DND-41 (cell line): ENCODE measurements at regions not wholly inside any gene's neighbourhood (a gene's known extent, or its start where the extent isn't known, plus 50 kb on each side); places are given as distances from the start of the nearest gene placed in this dataset.

Experiments used
- ATAC-seq: fragments of 200-7000 bp; cut with Tn5 transposase; 3 replicates; pipeline ENCODE4 v1.9.1; 2021; ENCODE audit warnings: low read depth; ENCODE audit not compliant: insufficient read depth
- DNase-seq: peaks from one replicate; pipeline ENCODE4 v3.0.0-alpha.2; 2020
- H2AFZ ChIP-seq: 2 replicates; pipeline ENCODE4 v1.6.0; 2012; ENCODE audit warnings: low read depth, low read length
- H3K27ac ChIP-seq: 2 replicates; pipeline ENCODE4 v1.5.1; 2012; ENCODE audit warnings: low read length, inconsistent platforms
- H3K27me3 ChIP-seq: fragments of 200-600 bp; sonication (generic); 2 replicates; pipeline ENCODE4 v1.6.0; 2012; ENCODE audit warnings: low read length, mild to moderate bottlenecking, inconsistent platforms; ENCODE audit not compliant: insufficient read depth, poor library complexity
- H3K36me3 ChIP-seq: 2 replicates; pipeline ENCODE4 v1.5.1; 2012; ENCODE audit warnings: low read length, inconsistent platforms; ENCODE audit not compliant: insufficient read depth
- H3K4me1 ChIP-seq: 2 replicates; pipeline ENCODE4 v1.5.1; 2012; ENCODE audit warnings: mild to moderate bottlenecking, low read length; ENCODE audit not compliant: insufficient read depth
- H3K4me2 ChIP-seq: 2 replicates; pipeline ENCODE4 v1.6.0; 2012; ENCODE audit warnings: mild to moderate bottlenecking, moderate library complexity, low read length, inconsistent platforms; ENCODE audit not compliant: insufficient read depth
- H3K4me3 ChIP-seq, 2 experiments: fragments of 200-600 bp in 1 of 2; shearing (Covaris generic) in 1 of 2; 2 replicates each; pipeline ENCODE4 v1.5.1; 2012 to 2016; ENCODE audit warnings: inconsistent platforms in 2 of 2, low read length in 2 of 2, mild to moderate bottlenecking in 2 of 2, low read depth in 1 of 2, moderate library complexity in 1 of 2
- H3K79me2 ChIP-seq: 2 replicates; pipeline ENCODE4 v1.6.0; 2012; ENCODE audit warnings: low read length, inconsistent platforms; ENCODE audit not compliant: insufficient read depth
- H3K9ac ChIP-seq: 2 replicates; pipeline ENCODE4 v1.6.0; 2012; ENCODE audit warnings: low read depth, mild to moderate bottlenecking, inconsistent platforms, low read length, moderate library complexity
- H3K9me3 ChIP-seq: 2 replicates; pipeline ENCODE4 v1.5.1; 2012; ENCODE audit warnings: low read length, moderate library complexity, mild to moderate bottlenecking, inconsistent platforms; ENCODE audit not compliant: insufficient read depth, severe bottlenecking
- H4K20me1 ChIP-seq: 2 replicates; pipeline ENCODE4 v1.6.0; 2012; ENCODE audit warnings: low read length; ENCODE audit not compliant: insufficient read depth
- CTCF ChIP-seq: IDR thresholded peaks from 2 replicates; pipeline ENCODE4 v1.5.1; 2012; ENCODE audit warnings: borderline replicate concordance, low read length, moderate library complexity, mild to moderate bottlenecking; ENCODE audit not compliant: poor library complexity, severe bottlenecking; ENCODE audit errors: extremely low read depth
- EZH2 ChIP-seq: IDR thresholded peaks from 3 replicates; pipeline ENCODE4 v1.6.1; 2012; ENCODE audit warnings: borderline replicate concordance, low read depth, mild to moderate bottlenecking, moderate library complexity, low read length, inconsistent platforms; ENCODE audit not compliant: severe bottlenecking

- Histone ChIP-seq H2AFZ (no peak overlapping the region), H3K4me2 (no peak overlapping the region), H3K9me3 (no peaks in the 10 kb centered on the region), H3K4me3 (no peak overlapping the region), H3K79me2 (no peaks in the 10 kb centered on the region), H3K4me1 (no peaks in the 10 kb centered on the region), H3K27ac (no peak overlapping the region), H3K36me3 (no peaks in the 10 kb centered on the region), H3K27me3 (peaks cover 24% of the 10 kb centered on the region), H4K20me1 (no peaks in the 10 kb centered on the region), H3K9ac (no peak overlapping the region)
- DNase-seq (no peak), ATAC-seq (no peak)
- TF ChIP-seq EZH2 (no peak), CTCF (no peak)
Observed at GRCh38 chr5:38663249-38663648, 106.8 kb upstream of the LIFR start.

- ATAC-seq (no peak), DNase-seq (no peak)
- no peaks in the 10 kb centered on the region for H3K36me3 ChIP-seq
- H3K4me1 ChIP-seq = no peaks in the 10 kb centered on the region
- no peak overlapping the region for H3K9ac ChIP-seq
- H2AFZ ChIP-seq = no peak overlapping the region
- no peak overlapping the region for H3K4me3 ChIP-seq
- no peak overlapping the region for H3K4me2 ChIP-seq
- H3K9me3 ChIP-seq = no peaks in the 10 kb centered on the region
- H3K27me3 ChIP-seq = peaks cover 14% of the 10 kb centered on the region
- H3K79me2 ChIP-seq = no peaks in the 10 kb centered on the region
- no peaks in the 10 kb centered on the region for H4K20me1 ChIP-seq
- H3K27ac ChIP-seq = no peak overlapping the region
- peak; percentile 52 for TF ChIP-seq CTCF
- TF ChIP-seq EZH2 = no peak
Observed at GRCh38 chr5:38666668-38667498, 110.4 kb upstream of the LIFR start.

GRCh38 chr5:38667499-38667776 lies 111.0 kb upstream of the LIFR start:
- Histone ChIP-seq H4K20me1 (no peaks in the 10 kb centered on the region), H3K4me1 (no peaks in the 10 kb centered on the region), H3K9ac (no peak overlapping the region), H3K27me3 (peaks cover 14% of the 10 kb centered on the region), H3K27ac (no peak overlapping the region), H3K79me2 (no peaks in the 10 kb centered on the region), H3K9me3 (no peaks in the 10 kb centered on the region), H2AFZ (no peak overlapping the region), H3K4me2 (no peak overlapping the region), H3K4me3 (no peak overlapping the region), H3K36me3 (no peaks in the 10 kb centered on the region)
- ATAC-seq (no peak), DNase-seq (no peak)
- no peak for TF ChIP-seq CTCF
- TF ChIP-seq EZH2 = no peak
